A549 (cell line): ENCODE measurements at regions not wholly inside any gene's neighbourhood (a gene's known extent, or its start where the extent isn't known, plus 50 kb on each side); places are given as distances from the start of the nearest gene placed in this dataset.

Source experiments
- ATAC-seq, 2 experiments: fragments of 200-7000 bp in 1 of 2; fragments of >200 bp in 1 of 2; cut with Nextera tagmentation in 1 of 2; cut with Tn5 transposase in 1 of 2; 3 replicates each; pipeline versions ENCODE4 v1.8.0 to v1.9.1; 2018 to 2020; ENCODE audit warnings: mild to moderate bottlenecking in 1 of 2, moderate library complexity in 1 of 2
- CTCF ChIA-PET: fragments of 300-600 bp; sonication (Branson Sonifier 250); formaldehyde crosslinking; extraction: SDS; loops from one replicate; lab custom pipeline; 2021; ENCODE audit warnings: antibody characterized with exemption, inconsistent platforms; lab: Yijun Ruan, JAX
- POLR2A ChIA-PET: fragments of 350-600 bp; formaldehyde crosslinking; extraction: SDS; loops from one replicate; lab custom pipeline; 2021; ENCODE audit warnings: antibody characterized with exemption, inconsistent platforms; lab: Yijun Ruan, JAX
- DNase-seq, 2 experiments: peaks; one replicate each; pipeline versions ENCODE4 v3.0.0 to v3.0.0-alpha.2; 2011 to 2016; ENCODE audit warnings: low read depth in 1 of 2, low spot score in 1 of 2
- FAIRE-seq: peaks from 2 replicates; lab custom pipeline; 2011; peaks lifted over from hg19 to GRCh38; lab: Jason Lieb, UNC
- H3K27ac ChIP-seq, 2 experiments: fragments of >200 bp; sonication (Bioruptor Twin); formaldehyde crosslinking; 3 replicates each; pipeline ENCODE4 v1.5.1; 2016 to 2017
- H3K4me1 ChIP-seq: fragments of >200 bp; sonication (Bioruptor Twin); formaldehyde crosslinking; 3 replicates; pipeline ENCODE4 v1.6.1; 2016
- H3K4me2 ChIP-seq: fragments of >200 bp; sonication (Bioruptor Twin); formaldehyde crosslinking; 3 replicates; pipeline ENCODE4 v1.6.1; 2016
- H3K4me3 ChIP-seq: fragments of >200 bp; sonication (Bioruptor Twin); formaldehyde crosslinking; 3 replicates; pipeline ENCODE4 v1.5.1; 2016
- H3K9me3 ChIP-seq: fragments of >200 bp; sonication (Bioruptor Twin); formaldehyde crosslinking; 3 replicates; pipeline ENCODE4 v1.6.1; 2016
- BHLHE40 ChIP-seq: IDR thresholded peaks from 2 replicates; pipeline ENCODE4 v1.6.1; 2012; ENCODE audit warnings: low read depth, low read length, inconsistent platforms
- CBX2 ChIP-seq: fragments of 200-600 bp; sonication (generic); IDR thresholded peaks from 2 replicates; pipeline ENCODE4 v1.6.1; 2016; ENCODE audit warnings: low read depth, mild to moderate bottlenecking, borderline replicate concordance
- CHD2 ChIP-seq: fragments of 150-350 bp; IDR thresholded peaks from 2 replicates; pipeline ENCODE4 v1.6.1; 2014; ENCODE audit warnings: low read length; ENCODE audit not compliant: partially characterized antibody
- EP300 ChIP-seq, 2 experiments: fragments of >200 bp; sonication (Bioruptor Twin); formaldehyde crosslinking; IDR thresholded peaks; 2 replicates in 1 of 2; 3 replicates in 1 of 2; pipeline ENCODE4 v1.6.1; 2016 to 2017
- FOSB ChIP-seq: fragments of 250-450 bp; sonication (Bioruptor Pico); IDR thresholded peaks from 2 replicates; pipeline ENCODE4 v1.5.0; 2020; ENCODE audit warnings: mild to moderate bottlenecking, moderate library complexity
- GATA3 ChIP-seq: IDR thresholded peaks from 2 replicates; pipeline ENCODE4 v1.6.1; 2012; ENCODE audit warnings: borderline replicate concordance
- HEYL ChIP-seq: fragments of 250-450 bp; sonication (Bioruptor Pico); IDR thresholded peaks from 2 replicates; pipeline ENCODE4 v1.8.0; 2021; ENCODE audit warnings: mild to moderate bottlenecking, moderate library complexity
- HOXB5 ChIP-seq: fragments of 250-450 bp; sonication (Bioruptor Pico); IDR thresholded peaks from 2 replicates; pipeline ENCODE4 v1.5.0; 2020; ENCODE audit warnings: mild to moderate bottlenecking, moderate library complexity
- KDM1A ChIP-seq: fragments of 200-600 bp; sonication (generic); IDR thresholded peaks from 2 replicates; pipeline ENCODE4 v1.6.1; 2016; ENCODE audit warnings: low read depth, mild to moderate bottlenecking
- MAFK ChIP-seq: fragments of 450-650 bp; IDR thresholded peaks from 2 replicates; pipeline ENCODE4 v1.6.1; 2014; ENCODE audit not compliant: partially characterized antibody
- RAD21 ChIP-seq, 2 experiments: fragments of >200 bp in 1 of 2; sonication (Bioruptor Twin) in 1 of 2; formaldehyde crosslinking in 1 of 2; IDR thresholded peaks in 1 of 2; conservative IDR thresholded peaks in 1 of 2; 2 replicates in 1 of 2; 3 replicates in 1 of 2; pipeline ENCODE4 v1.6.1; 2012 to 2018; ENCODE audit warnings: inconsistent platforms in 1 of 2
- RFX5 ChIP-seq: fragments of 450-650 bp; IDR thresholded peaks from 2 replicates; pipeline ENCODE4 v1.7.1; 2014; ENCODE audit warnings: antibody characterized with exemption, mild to moderate bottlenecking, moderate library complexity
- WGBS: methylation state at CpG from one replicate; pipeline ENCODE4 v1.1.6; 2017; ENCODE audit errors: missing lambda C conversion rate; 5-methylcytosine and 5-hydroxymethylcytosine counted together
- TF ChIP-seq, protein P1 (sequence below): fragments of 200-600 bp; sonication (generic); IDR thresholded peaks from 2 replicates; pipeline ENCODE4 v1.6.1; 2016; ENCODE audit warnings: antibody characterized with exemption, mild to moderate bottlenecking, moderate library complexity
- TF ChIP-seq, protein P2 (sequence below): IDR thresholded peaks from 2 replicates; pipeline ENCODE4 v1.6.1; 2012
- TF ChIP-seq, protein P3 (sequence below): fragments of 250-450 bp; sonication (Bioruptor Pico); IDR thresholded peaks from 2 replicates; pipeline ENCODE4 v1.5.0; 2021; ENCODE audit warnings: mild to moderate bottlenecking, moderate library complexity, borderline replicate concordance
- TF ChIP-seq, protein P4 (sequence below): fragments of 150-350 bp; IDR thresholded peaks from 2 replicates; pipeline ENCODE4 v1.6.1; 2014; ENCODE audit warnings: low read depth, mild to moderate bottlenecking, low read length
- TF ChIP-seq, protein P5 (sequence below): IDR thresholded peaks from 2 replicates; pipeline ENCODE4 v1.6.1; 2012

DNA sequence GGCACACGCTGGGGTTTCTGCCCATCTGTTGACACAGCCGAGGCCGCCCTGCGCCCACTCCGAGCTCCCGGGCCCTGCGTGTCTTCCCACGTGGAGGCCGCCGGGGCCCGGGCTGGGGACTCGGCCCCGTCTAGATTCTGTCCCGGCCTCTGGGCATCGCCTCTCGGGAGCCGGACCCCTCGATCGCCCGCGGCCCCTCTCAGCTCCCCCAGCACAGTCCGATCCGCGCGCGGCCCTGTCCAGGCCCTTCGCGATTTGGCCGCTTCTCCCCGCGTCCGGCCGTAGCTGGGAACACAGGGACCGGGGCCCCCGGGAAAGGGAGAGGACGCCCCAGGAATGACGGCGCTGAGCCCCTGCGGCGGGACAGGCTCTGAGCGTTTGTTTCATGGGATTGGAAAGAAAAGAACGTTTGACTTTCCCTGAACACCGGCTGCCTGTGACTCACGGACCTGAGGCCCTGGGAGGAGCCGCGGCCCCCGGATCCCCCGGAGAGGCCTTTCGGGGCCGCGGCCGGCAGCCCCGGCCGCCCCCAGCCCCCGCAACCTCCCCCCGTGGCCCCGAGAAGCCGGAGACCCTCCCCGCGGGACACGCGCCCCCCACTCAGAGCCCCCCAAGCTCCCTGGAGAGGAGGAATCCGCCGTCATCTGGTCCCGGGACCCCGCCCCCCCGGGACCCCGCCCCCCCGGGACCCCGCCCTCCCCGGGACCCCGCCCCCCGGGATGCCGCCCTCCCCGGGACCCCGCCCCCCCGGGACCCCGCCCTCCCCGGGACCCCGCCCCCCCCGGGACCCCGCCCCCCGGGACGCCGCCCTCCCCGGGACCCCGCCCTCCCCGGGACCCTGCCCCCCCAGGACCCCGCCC lies 62.7 kb upstream of the CTDP1 start:
- no peak for ATAC-seq

DNA sequence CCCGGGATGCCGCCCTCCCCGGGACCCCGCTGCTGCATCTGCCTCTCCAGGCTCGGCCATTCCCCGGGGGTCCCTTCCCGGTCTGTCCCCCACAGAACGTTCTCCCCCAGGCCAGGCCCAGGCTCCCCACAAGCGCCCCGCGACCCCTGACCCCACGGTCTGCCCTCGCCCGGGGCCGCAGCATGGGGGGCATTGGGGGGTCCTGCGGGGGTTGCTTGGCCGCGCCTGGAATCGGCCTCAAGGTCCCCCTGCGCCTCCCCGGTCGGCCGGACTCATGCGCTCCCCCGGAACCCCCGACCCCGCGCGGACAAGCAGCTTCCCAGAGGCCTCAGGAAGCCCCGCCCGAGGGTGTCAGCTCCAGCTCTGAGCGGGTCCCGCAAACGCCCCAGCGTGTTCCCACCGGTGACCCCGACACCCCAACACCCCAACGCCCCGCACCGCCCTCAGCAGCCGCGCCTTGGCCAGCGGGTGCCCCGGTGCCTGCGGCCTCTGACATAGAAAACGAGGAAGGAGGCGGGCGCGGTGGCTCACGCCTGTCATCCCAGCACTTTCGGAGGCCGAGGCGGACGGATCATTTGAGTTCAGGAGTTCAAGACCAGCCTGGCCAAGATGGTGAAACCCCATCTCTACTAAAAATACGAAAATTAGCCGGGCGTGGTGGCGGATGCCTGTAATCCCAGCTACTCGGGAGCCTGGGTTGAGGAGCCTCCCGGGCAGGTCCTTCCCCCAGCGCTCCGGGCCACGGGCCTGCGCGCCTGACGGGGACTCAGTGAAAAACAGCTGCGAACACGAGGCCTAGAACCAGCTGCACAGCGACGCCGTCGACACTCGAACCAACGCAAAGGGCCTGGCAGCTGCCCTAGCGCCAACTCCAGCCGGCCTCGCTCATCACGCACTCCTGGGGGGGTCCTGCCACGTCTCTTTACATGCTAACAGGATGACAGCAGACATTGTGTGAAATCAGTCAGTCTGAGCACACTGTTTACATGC lies 61.8 kb upstream of the CTDP1 start:
- CTCF ChIA-PET: no interaction called here
- TF ChIP-seq GATA3 (no peak), FOSB (CRISPR knock-in tag) (no peak), BHLHE40 (no peak), CBX2 (no peak), RFX5 (no peak), EP300 (IDR thresholded peaks at IDR 0.05) (no peak), KDM1A (no peak), CHD2 (no peak), MAFK (no peak), RAD21 (conservative IDR thresholded peaks at IDR 0.05 in 1 of 2, IDR thresholded peaks at IDR 0.05 in 1 of 2) (no peak)
- TF ChIP-seq, protein P1, sequence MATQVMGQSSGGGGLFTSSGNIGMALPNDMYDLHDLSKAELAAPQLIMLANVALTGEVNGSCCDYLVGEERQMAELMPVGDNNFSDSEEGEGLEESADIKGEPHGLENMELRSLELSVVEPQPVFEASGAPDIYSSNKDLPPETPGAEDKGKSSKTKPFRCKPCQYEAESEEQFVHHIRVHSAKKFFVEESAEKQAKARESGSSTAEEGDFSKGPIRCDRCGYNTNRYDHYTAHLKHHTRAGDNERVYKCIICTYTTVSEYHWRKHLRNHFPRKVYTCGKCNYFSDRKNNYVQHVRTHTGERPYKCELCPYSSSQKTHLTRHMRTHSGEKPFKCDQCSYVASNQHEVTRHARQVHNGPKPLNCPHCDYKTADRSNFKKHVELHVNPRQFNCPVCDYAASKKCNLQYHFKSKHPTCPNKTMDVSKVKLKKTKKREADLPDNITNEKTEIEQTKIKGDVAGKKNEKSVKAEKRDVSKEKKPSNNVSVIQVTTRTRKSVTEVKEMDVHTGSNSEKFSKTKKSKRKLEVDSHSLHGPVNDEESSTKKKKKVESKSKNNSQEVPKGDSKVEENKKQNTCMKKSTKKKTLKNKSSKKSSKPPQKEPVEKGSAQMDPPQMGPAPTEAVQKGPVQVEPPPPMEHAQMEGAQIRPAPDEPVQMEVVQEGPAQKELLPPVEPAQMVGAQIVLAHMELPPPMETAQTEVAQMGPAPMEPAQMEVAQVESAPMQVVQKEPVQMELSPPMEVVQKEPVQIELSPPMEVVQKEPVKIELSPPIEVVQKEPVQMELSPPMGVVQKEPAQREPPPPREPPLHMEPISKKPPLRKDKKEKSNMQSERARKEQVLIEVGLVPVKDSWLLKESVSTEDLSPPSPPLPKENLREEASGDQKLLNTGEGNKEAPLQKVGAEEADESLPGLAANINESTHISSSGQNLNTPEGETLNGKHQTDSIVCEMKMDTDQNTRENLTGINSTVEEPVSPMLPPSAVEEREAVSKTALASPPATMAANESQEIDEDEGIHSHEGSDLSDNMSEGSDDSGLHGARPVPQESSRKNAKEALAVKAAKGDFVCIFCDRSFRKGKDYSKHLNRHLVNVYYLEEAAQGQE: no peak
- TF ChIP-seq, protein P2, sequence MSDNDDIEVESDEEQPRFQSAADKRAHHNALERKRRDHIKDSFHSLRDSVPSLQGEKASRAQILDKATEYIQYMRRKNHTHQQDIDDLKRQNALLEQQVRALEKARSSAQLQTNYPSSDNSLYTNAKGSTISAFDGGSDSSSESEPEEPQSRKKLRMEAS: no peak
- TF ChIP-seq, protein P3, sequence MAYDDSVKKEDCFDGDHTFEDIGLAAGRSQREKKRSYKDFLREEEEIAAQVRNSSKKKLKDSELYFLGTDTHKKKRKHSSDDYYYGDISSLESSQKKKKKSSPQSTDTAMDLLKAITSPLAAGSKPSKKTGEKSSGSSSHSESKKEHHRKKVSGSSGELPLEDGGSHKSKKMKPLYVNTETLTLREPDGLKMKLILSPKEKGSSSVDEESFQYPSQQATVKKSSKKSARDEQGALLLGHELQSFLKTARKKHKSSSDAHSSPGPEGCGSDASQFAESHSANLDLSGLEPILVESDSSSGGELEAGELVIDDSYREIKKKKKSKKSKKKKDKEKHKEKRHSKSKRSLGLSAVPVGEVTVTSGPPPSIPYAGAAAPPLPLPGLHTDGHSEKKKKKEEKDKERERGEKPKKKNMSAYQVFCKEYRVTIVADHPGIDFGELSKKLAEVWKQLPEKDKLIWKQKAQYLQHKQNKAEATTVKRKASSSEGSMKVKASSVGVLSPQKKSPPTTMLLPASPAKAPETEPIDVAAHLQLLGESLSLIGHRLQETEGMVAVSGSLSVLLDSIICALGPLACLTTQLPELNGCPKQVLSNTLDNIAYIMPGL (CRISPR knock-in tag): no peak
- TF ChIP-seq, protein P4, sequence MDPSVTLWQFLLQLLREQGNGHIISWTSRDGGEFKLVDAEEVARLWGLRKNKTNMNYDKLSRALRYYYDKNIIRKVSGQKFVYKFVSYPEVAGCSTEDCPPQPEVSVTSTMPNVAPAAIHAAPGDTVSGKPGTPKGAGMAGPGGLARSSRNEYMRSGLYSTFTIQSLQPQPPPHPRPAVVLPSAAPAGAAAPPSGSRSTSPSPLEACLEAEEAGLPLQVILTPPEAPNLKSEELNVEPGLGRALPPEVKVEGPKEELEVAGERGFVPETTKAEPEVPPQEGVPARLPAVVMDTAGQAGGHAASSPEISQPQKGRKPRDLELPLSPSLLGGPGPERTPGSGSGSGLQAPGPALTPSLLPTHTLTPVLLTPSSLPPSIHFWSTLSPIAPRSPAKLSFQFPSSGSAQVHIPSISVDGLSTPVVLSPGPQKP: no peak
- TF ChIP-seq, all 56 proteins: peak for 0
- 85% methylated on average over 20 of the region's 79 CpGs for WGBS
- Histone ChIP-seq H3K27ac (no peak overlapping the region), H3K4me3 (no peak overlapping the region), H3K4me1 (no peaks in the 10 kb centered on the region), H3K4me2 (no peak overlapping the region), H3K9me3 (no peaks in the 10 kb centered on the region)
- POLR2A ChIA-PET: no interaction called here
- ATAC-seq (no peak), DNase-seq (no peak), FAIRE-seq (no peak)

More for the DNA sequence above, 62.7 kb upstream of the CTDP1 start:
- no peak overlapping the region for H3K4me3 ChIP-seq
- H3K9me3 ChIP-seq: no peaks in the 10 kb centered on the region
- ChIA-PET POLR2A (no interaction called here), CTCF (no interaction called here)
- WGBS: 86% methylated on average over 43 of the region's 89 CpGs
- FAIRE-seq (no peak), DNase-seq (no peak)
- no peak overlapping the region for H3K4me2 ChIP-seq
- TF ChIP-seq BHLHE40 (no peak), EP300 (IDR thresholded peaks at IDR 0.05) (no peak), HOXB5 (CRISPR knock-in tag) (no peak), HEYL (CRISPR knock-in tag) (no peak)
- TF ChIP-seq, protein P5, sequence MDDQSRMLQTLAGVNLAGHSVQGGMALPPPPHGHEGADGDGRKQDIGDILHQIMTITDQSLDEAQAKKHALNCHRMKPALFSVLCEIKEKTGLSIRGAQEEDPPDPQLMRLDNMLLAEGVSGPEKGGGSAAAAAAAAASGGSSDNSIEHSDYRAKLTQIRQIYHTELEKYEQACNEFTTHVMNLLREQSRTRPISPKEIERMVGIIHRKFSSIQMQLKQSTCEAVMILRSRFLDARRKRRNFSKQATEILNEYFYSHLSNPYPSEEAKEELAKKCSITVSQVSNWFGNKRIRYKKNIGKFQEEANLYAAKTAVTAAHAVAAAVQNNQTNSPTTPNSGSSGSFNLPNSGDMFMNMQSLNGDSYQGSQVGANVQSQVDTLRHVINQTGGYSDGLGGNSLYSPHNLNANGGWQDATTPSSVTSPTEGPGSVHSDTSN: no peak
- TF ChIP-seq, all 56 proteins: peak for 0
- H3K27ac ChIP-seq: no peak overlapping the region
- no peaks in the 10 kb centered on the region for H3K4me1 ChIP-seq
